DND-41 (cell line): ENCODE measurements at regions not wholly inside any gene's neighbourhood (a gene's known extent, or its start where the extent isn't known, plus 50 kb on each side); places are given as distances from the start of the nearest gene placed in this dataset.
"Not testable (repeated sequence)": the region's sequence is repeated elsewhere in the genome, so short reads cannot be mapped to it uniquely, and the experiment has no call there.

Experiments
- CTCF ChIP-seq: IDR thresholded peaks from 2 replicates; pipeline ENCODE4 v1.5.1; 2012; ENCODE audit warnings: borderline replicate concordance, low read length, moderate library complexity, mild to moderate bottlenecking; ENCODE audit not compliant: poor library complexity, severe bottlenecking; ENCODE audit errors: extremely low read depth
- EZH2 ChIP-seq: IDR thresholded peaks from 3 replicates; pipeline ENCODE4 v1.6.1; 2012; ENCODE audit warnings: borderline replicate concordance, low read depth, mild to moderate bottlenecking, moderate library complexity, low read length, inconsistent platforms; ENCODE audit not compliant: severe bottlenecking

- TF ChIP-seq CTCF, EZH2: not testable (repeated sequence)
Measured at GRCh38 chr6:3613565-3613964, 137.9 kb downstream of the PXDC1 start.
